HG03175 (cell line): ENCODE measurements at regions not wholly inside any gene's neighbourhood (a gene's known extent, or its start where the extent isn't known, plus 50 kb on each side); places are given as distances from the start of the nearest gene placed in this dataset.

Experiments used
- ATAC-seq: cut with Tn5 transposase; IDR thresholded peaks from one replicate; pipeline ENCODE4 v1.9.1; 2021; ENCODE audit warnings: mild to moderate bottlenecking, moderate library complexity; ENCODE audit not compliant: unreplicated experiment

- ATAC-seq: no peak
Measured at GRCh38 chr18:39039813-39040212, 1474.2 kb upstream of the CELF4 start.

- ATAC-seq: no peak
Measured at GRCh38 chr18:39037925-39038324, 1472.3 kb upstream of the CELF4 start.

- no peak for ATAC-seq
Measured at GRCh38 chr18:39033312-39033711, 1467.7 kb upstream of the CELF4 start.

GRCh38 chr18:39031647-39032046 lies 1466.0 kb upstream of the CELF4 start:
- ATAC-seq: no peak

GRCh38 chr18:39030124-39030655 lies 1464.6 kb upstream of the CELF4 start:
- ATAC-seq: no peak

GRCh38 chr18:39025531-39025930 lies 1459.9 kb upstream of the CELF4 start:
- no peak for ATAC-seq

- ATAC-seq: no peak
Measured at GRCh38 chr18:39019989-39020388, 1454.4 kb upstream of the CELF4 start.

- ATAC-seq: no peak
Measured at GRCh38 chr18:39007031-39007902, 1441.7 kb upstream of the CELF4 start.

- ATAC-seq: no peak
Measured at GRCh38 chr18:38996056-38996455, 1430.5 kb upstream of the CELF4 start.

GRCh38 chr18:38993342-38993741 lies 1427.7 kb upstream of the CELF4 start:
- ATAC-seq: no peak

GRCh38 chr18:38984968-38985367 lies 1419.4 kb upstream of the CELF4 start:
- ATAC-seq: no peak

GRCh38 chr18:38982072-38982471 lies 1416.5 kb upstream of the CELF4 start:
- ATAC-seq: no peak

- ATAC-seq: no peak
Measured at GRCh38 chr18:38981389-38981788, 1415.8 kb upstream of the CELF4 start.

GRCh38 chr18:38980420-38980819 lies 1414.8 kb upstream of the CELF4 start:
- no peak for ATAC-seq

- ATAC-seq: no peak
Measured at GRCh38 chr18:38972571-38972970, 1407.0 kb upstream of the CELF4 start.

GRCh38 chr18:38971881-38972280 lies 1406.3 kb upstream of the CELF4 start:
- ATAC-seq: no peak

- ATAC-seq: no peak
Measured at GRCh38 chr18:38966841-38967240, 1401.2 kb upstream of the CELF4 start.

- ATAC-seq: no peak
Measured at GRCh38 chr18:38963943-38964660, 1398.5 kb upstream of the CELF4 start.

- no peak for ATAC-seq
Measured at GRCh38 chr18:38961880-38962279, 1396.3 kb upstream of the CELF4 start.

GRCh38 chr18:38957736-38958135 lies 1392.1 kb upstream of the CELF4 start:
- ATAC-seq: no peak

- no peak for ATAC-seq
Measured at GRCh38 chr18:38956068-38956467, 1390.5 kb upstream of the CELF4 start.

- no peak for ATAC-seq
Measured at GRCh38 chr18:38951633-38952032, 1386.0 kb upstream of the CELF4 start.
